Natural killer cell (primary cell): ENCODE measurements at regions not wholly inside any gene's neighbourhood (a gene's known extent, or its start where the extent isn't known, plus 50 kb on each side); places are given as distances from the start of the nearest gene placed in this dataset.

ENCODE experiments used
- ATAC-seq, 3 donors: fragments of 150-1000 bp in 2 of 3; fragments of 200-7000 bp in 1 of 3; cut with Tn5 transposase; 1 replicate in 1 of 3; 2 replicates in 2 of 3; pipeline ENCODE4 v1.10.0; 2021; ENCODE audit warnings: mild to moderate bottlenecking in 2 of 3, moderate library complexity in 2 of 3
- DNase-seq, 2 donors: peaks; one replicate each; pipeline versions ENCODE4 v3.0.0 to v3.0.0-alpha.2; 2013 to 2021; ENCODE audit warnings: mixed read lengths in 1 of 2
- H3K27ac ChIP-seq: one replicate; pipeline ENCODE4 v1.5.1; 2013; ENCODE audit warnings: mild to moderate bottlenecking, low read length
- H3K27me3 ChIP-seq: one replicate; pipeline ENCODE4 v1.6.1; 2013; ENCODE audit warnings: low read length; ENCODE audit not compliant: control insufficient read depth, insufficient read depth
- H3K36me3 ChIP-seq: one replicate; pipeline ENCODE4 v1.6.1; 2013; ENCODE audit warnings: low read length; ENCODE audit not compliant: control insufficient read depth, insufficient read depth
- H3K4me1 ChIP-seq: one replicate; pipeline ENCODE4 v1.6.1; 2013; ENCODE audit warnings: low read length; ENCODE audit not compliant: control insufficient read depth, insufficient read depth
- H3K4me3 ChIP-seq: one replicate; pipeline ENCODE4 v1.5.1; 2013; ENCODE audit warnings: low read length
- H3K9me3 ChIP-seq: one replicate; pipeline ENCODE4 v1.6.1; 2013; ENCODE audit warnings: low read length; ENCODE audit not compliant: control insufficient read depth, insufficient read depth
- H3K27ac Mint-ChIP-seq, 2 donors: one replicate each; pipeline ENCODE4 v1.8.0; 2022; ENCODE audit warnings: mild to moderate bottlenecking in 2 of 2, mixed read lengths in 2 of 2, moderate library complexity in 1 of 2
- H3K27me3 Mint-ChIP-seq, 2 donors: one replicate each; pipeline ENCODE4 v1.8.0; 2022; ENCODE audit warnings: low read depth in 2 of 2, mixed read lengths in 2 of 2
- H3K36me3 Mint-ChIP-seq: one replicate; pipeline ENCODE4 v1.8.0; 2022; ENCODE audit warnings: mixed read lengths
- H3K4me1 Mint-ChIP-seq, 2 donors: one replicate each; pipeline ENCODE4 v1.8.0; 2022; ENCODE audit warnings: mixed read lengths in 2 of 2
- H3K4me3 Mint-ChIP-seq: one replicate; pipeline ENCODE4 v1.8.0; 2022; ENCODE audit warnings: mild to moderate bottlenecking, moderate library complexity, mixed read lengths
- H3K9me3 Mint-ChIP-seq, 2 donors: one replicate each; pipeline ENCODE4 v1.8.0; 2022; ENCODE audit warnings: mixed read lengths in 2 of 2
- CTCF ChIP-seq: fragments of 200-600 bp; IDR thresholded peaks from one replicate; pipeline ENCODE4 v1.8.0; 2022; ENCODE audit warnings: antibody characterized with exemption
- WGBS: methylation state at CpG from one replicate; pipeline ENCODE4 v1.1.7; 2013; ENCODE audit warnings: missing lambda C conversion rate; ENCODE audit not compliant: insufficient coverage; 5-methylcytosine and 5-hydroxymethylcytosine counted together
- intact Hi-C: fragments of 100-400 bp; cut with micrococcal nuclease; formaldehyde crosslinking; loops from one replicate; pipeline ENCODE4 v1.14.2; 2022

GRCh38 chr2:16330012-16330411 lies 335.6 kb downstream of the CYRIA start:
- Mint-ChIP-seq H3K36me3 (no peaks in the 10 kb centered on the region), H3K4me1 (no peaks in the 10 kb centered on the region), H3K9me3 (no peaks in the 10 kb centered on the region), H3K27me3 (peaks cover 0 to 1% of the 10 kb centered on the region in 2 donors), H3K27ac (no peak overlapping the region), H3K4me3 (no peak overlapping the region)
- no peak overlapping the region for H3K27ac ChIP-seq
- H3K4me3 ChIP-seq = no peak overlapping the region
- intact Hi-C loops = no loop called here
- no peak for DNase-seq
- no peaks in the 10 kb centered on the region for H3K27me3 ChIP-seq
- WGBS = 90% methylated on average over 7 of the region's 8 CpGs
- no peaks in the 10 kb centered on the region for H3K9me3 ChIP-seq
- no peaks in the 10 kb centered on the region for H3K36me3 ChIP-seq
- ATAC-seq = no peak
- no peaks in the 10 kb centered on the region for H3K4me1 ChIP-seq
- no peak for TF ChIP-seq CTCF

GRCh38 chr2:16329421-16329820 lies 336.2 kb downstream of the CYRIA start:
- ATAC-seq (no peak), DNase-seq (no peak)
- 88% methylated on average over 7 of the region's 7 CpGs for WGBS
- H3K36me3 ChIP-seq = no peaks in the 10 kb centered on the region
- Mint-ChIP-seq H3K9me3 (no peaks in the 10 kb centered on the region), H3K27me3 (no peaks in the 10 kb centered on the region), H3K4me3 (no peak overlapping the region), H3K4me1 (no peaks in the 10 kb centered on the region), H3K36me3 (no peaks in the 10 kb centered on the region), H3K27ac (no peak overlapping the region)
- no peak overlapping the region for H3K4me3 ChIP-seq
- intact Hi-C loops = no loop called here
- no peaks in the 10 kb centered on the region for H3K9me3 ChIP-seq
- TF ChIP-seq CTCF = no peak
- H3K27ac ChIP-seq = no peak overlapping the region
- no peaks in the 10 kb centered on the region for H3K27me3 ChIP-seq
- H3K4me1 ChIP-seq = no peaks in the 10 kb centered on the region

GRCh38 chr2:16328521-16329190 lies 337.0 kb downstream of the CYRIA start:
- Histone ChIP-seq H3K27me3 (no peaks in the 10 kb centered on the region), H3K4me1 (no peaks in the 10 kb centered on the region), H3K27ac (no peak overlapping the region), H3K36me3 (no peaks in the 10 kb centered on the region), H3K9me3 (no peaks in the 10 kb centered on the region), H3K4me3 (no peak overlapping the region)
- TF ChIP-seq CTCF = no peak
- H3K27ac Mint-ChIP-seq = no peak overlapping the region
- no peaks in the 10 kb centered on the region for H3K4me1 Mint-ChIP-seq
- H3K4me3 Mint-ChIP-seq = no peak overlapping the region
- intact Hi-C loops = no loop called here
- no peaks in the 10 kb centered on the region for H3K36me3 Mint-ChIP-seq
- no peaks in the 10 kb centered on the region for H3K27me3 Mint-ChIP-seq
- DNase-seq (no peak), ATAC-seq (no peak)
- H3K9me3 Mint-ChIP-seq = no peaks in the 10 kb centered on the region
- 93% methylated on average over 6 of the region's 6 CpGs for WGBS

- no peak for TF ChIP-seq CTCF
- Mint-ChIP-seq H3K9me3 (no peaks in the 10 kb centered on the region), H3K27ac (no peak overlapping the region), H3K27me3 (no peaks in the 10 kb centered on the region), H3K4me3 (no peak overlapping the region), H3K4me1 (no peaks in the 10 kb centered on the region), H3K36me3 (no peaks in the 10 kb centered on the region)
- H3K4me1 ChIP-seq = no peaks in the 10 kb centered on the region
- H3K27ac ChIP-seq = no peak overlapping the region
- no peaks in the 10 kb centered on the region for H3K36me3 ChIP-seq
- no peak overlapping the region for H3K4me3 ChIP-seq
- 93% methylated on average over 4 of the region's 4 CpGs for WGBS
- no peaks in the 10 kb centered on the region for H3K9me3 ChIP-seq
- DNase-seq (no peak), ATAC-seq (no peak)
- intact Hi-C loops = no loop called here
- no peaks in the 10 kb centered on the region for H3K27me3 ChIP-seq
Observed at GRCh38 chr2:16327326-16327725, 338.3 kb downstream of the CYRIA start.
